ENCODE measurements at regions not wholly inside any gene's neighbourhood (a gene's known extent, or its start where the extent isn't known, plus 50 kb on each side); places are given as distances from the start of the nearest gene placed in this dataset.
A peak's percentile ranks its signal among the peaks of the same experiment; 100 is the strongest.

DNA sequence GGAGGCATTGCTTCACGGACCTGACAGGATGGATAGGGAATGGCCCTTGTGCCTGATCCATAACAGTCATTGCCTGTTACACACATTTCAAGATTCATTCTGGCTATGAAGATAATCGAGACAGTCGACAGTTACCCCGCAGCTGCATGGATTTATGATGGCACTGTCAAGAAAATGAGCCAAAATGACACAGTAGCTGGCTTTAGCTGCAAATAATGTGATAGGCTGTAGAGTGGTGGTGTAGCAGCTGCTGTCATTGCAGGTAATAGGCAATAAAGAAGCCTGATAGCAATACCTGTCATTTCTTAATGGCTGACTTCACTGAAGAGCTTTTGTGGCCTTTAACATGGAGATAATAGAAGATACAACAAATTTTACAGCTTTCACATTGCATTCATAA, 1085.2 kb upstream of the ARRDC3 start:
- no peak for TF ChIP-seq CTCF (IDR thresholded peaks at IDR 0.05; ENCODE audit: extremely low read depth, missing control alignments)
- no peak for DNase-seq (ENCODE audit: low spot score)

DNA sequence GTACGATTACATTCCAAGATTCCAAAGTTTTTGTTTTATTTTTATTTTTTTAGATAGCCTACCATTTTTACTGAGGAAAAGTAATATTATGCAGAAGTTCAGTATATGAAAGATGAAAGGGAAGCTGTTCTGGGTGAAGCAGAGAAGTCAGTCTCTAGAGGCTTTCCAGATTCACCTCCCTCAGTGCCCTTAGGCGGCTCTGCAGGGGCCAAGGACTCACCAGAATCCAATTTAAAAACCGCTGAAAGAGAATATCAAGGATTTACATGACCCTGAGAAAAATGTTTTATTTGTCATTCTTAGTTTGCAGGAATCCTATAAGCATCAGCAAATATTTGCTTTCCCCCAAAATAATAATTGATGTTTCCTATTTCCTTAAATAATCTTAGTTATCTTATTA, 1084.6 kb upstream of the ARRDC3 start:
- TF ChIP-seq CTCF (IDR thresholded peaks at IDR 0.05; ENCODE audit: extremely low read depth, missing control alignments), result no peak
- DNase-seq (ENCODE audit: low spot score), result no peak

DNA sequence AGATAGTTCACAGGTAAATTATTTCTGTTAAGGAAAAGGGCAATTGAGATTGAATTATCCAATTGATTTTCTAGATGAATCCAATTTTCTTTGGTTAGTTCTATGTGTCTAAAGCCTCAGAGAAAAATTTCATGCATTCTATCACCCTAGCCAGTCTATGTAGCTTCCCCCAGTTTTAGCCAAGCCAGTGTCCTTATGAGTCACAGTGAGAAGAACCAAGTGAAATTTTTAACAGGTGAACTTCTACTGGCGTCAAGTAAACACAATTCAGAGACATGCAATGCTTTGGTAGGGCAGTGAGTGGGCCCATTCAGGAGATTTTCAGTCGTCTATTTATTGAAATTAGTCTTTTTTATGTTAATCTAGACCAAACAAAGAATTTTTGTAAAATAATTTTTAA, 1077.4 kb upstream of the ARRDC3 start:
- TF ChIP-seq CTCF (IDR thresholded peaks at IDR 0.05; ENCODE audit: extremely low read depth, missing control alignments), result no peak
- no peak for DNase-seq (ENCODE audit: low spot score)

GRCh38 chr5:92459654-92460053, 1076.5 kb upstream of the ARRDC3 start:
- DNase-seq (ENCODE audit: low spot score), result no peak
- TF ChIP-seq CTCF (IDR thresholded peaks at IDR 0.05; ENCODE audit: extremely low read depth, missing control alignments), result no peak

GRCh38 chr5:92455011-92455410, 1071.9 kb upstream of the ARRDC3 start:
- DNase-seq (ENCODE audit: low spot score), result peak; percentile 33
- TF ChIP-seq CTCF (IDR thresholded peaks at IDR 0.05; ENCODE audit: extremely low read depth, missing control alignments), result no peak

DNA sequence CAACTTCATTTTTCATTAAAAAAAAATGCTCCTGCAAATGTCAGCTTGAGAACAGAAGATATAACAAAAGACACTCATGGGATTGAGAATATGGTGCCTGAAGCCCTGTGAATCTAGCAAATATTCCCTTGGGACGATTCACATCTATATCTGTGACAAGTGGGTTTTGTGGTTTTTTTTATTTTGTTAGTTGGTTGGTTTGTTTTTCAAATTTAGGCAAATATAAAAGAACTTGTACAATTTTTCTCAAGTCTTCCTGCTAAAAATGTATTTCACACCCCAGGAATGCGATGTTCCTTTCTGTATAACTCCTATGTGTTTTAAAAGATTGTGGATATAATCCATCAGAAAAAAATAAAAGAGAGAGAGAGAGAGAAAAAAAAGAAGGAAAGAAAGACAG, 1061.8 kb upstream of the ARRDC3 start:
- TF ChIP-seq CTCF (IDR thresholded peaks at IDR 0.05; ENCODE audit: extremely low read depth, missing control alignments), result no peak
- no peak for DNase-seq (ENCODE audit: low spot score)

DNA sequence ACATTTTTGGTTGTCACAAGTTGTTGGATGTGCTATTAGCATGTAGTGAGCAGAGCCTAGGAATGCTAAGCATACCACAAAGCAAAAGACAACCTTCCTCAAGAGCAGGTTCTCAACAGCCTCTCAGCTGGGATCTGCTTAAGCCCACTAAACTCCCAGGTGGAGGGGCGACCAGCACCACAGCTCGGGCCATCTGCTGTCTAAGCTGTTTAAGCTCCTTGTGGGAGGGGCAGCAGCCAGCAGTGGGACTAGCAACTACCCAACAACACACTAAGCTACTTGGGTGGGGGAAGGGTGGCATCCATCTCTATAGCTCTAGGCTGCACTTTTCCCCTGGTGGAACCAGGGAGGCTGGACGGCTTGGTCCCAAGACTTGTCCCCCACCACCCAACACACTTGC, 1052.7 kb upstream of the ARRDC3 start:
- no peak for DNase-seq (ENCODE audit: low spot score)
- no peak for TF ChIP-seq CTCF (IDR thresholded peaks at IDR 0.05; ENCODE audit: extremely low read depth, missing control alignments)

Data from GM20000 (cell line).